ENCODE measurements at regions not wholly inside any gene's neighbourhood (a gene's known extent, or its start where the extent isn't known, plus 50 kb on each side); places are given as distances from the start of the nearest gene placed in this dataset.

DNA sequence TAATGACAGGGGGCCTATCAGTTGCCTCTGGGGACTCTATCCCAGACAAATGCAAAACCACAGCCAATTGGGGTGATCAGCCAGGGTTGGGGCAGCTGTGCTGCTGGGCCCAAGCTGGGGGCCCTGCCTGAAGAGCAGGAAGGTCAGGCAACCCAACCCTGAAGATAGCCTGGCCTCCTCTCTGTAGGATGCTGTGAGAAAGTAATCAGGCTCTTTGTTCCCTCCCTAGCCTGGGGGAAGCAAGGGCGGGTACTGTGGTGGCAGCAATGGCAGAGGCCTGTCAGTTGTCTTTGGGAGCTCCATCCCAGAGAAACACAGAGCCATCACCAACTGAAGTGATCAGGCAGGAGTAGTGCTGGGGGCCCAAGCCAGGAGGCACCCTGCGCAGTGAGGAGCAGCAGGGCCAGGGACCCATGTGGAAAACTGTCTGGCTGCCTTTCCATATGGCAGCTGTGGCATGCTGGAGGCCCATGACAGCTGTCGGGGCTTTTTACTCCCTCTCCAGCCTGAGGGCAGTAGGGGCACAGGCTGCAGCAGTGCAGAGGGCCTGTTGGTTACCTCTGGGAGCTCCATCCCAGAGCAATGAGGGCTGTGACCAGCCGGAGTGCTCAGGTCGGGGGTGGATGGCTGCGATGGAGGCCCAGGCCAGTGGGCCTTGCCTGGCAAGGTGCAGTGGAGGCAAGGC lies 73.6 kb upstream of the ATP12A start:
- H3K4me1 ChIP-seq (ENCODE audit: control insufficient read depth, insufficient read depth, low read length, poor library complexity, severe bottlenecking), result no peaks in the 10 kb centered on the region
- WGBS, 2 experiments (ENCODE audit: insufficient coverage in 2 of 2), result 90 to 95% methylated on average over 5 to 6 of the region's 6 CpGs
- H3K4me3 ChIP-seq (ENCODE audit: extremely low read depth, insufficient read depth, low read length, poor library complexity, severe bottlenecking), result no peak overlapping the region
- H3K36me3 ChIP-seq (ENCODE audit: control insufficient read depth, insufficient read depth, low read length), result no peaks in the 10 kb centered on the region
- no peaks in the 10 kb centered on the region for H3K9me3 ChIP-seq (ENCODE audit: control insufficient read depth, low read length)
- H3K27ac ChIP-seq (ENCODE audit: low read depth, low read length, severe bottlenecking), result no peak overlapping the region

DNA sequence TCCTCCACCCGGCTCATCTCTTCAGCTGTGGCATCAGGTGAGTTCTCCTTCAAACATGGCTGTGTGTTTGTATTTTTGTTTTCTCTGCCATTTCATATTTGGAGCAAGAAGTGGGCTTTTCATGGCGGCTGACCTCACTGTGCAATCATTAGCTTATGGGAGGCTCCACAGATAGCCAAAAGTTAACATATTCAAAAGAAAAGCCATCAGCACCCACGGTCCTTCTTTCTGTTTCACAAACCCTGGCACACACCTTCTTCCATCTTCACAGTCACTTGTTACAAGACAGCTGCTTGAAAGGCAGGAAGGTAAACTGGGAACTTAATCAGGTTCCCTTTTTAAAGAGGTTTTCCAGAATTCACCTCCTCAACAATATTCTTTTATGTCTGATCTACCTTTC lies 69.3 kb upstream of the ATP12A start:
- no peak overlapping the region for H3K27ac ChIP-seq (ENCODE audit: low read depth, low read length, severe bottlenecking)
- 60 to 79% methylated on average over 1 to 2 of the region's 3 CpGs for WGBS, 2 experiments (ENCODE audit: insufficient coverage in 2 of 2)

DNA sequence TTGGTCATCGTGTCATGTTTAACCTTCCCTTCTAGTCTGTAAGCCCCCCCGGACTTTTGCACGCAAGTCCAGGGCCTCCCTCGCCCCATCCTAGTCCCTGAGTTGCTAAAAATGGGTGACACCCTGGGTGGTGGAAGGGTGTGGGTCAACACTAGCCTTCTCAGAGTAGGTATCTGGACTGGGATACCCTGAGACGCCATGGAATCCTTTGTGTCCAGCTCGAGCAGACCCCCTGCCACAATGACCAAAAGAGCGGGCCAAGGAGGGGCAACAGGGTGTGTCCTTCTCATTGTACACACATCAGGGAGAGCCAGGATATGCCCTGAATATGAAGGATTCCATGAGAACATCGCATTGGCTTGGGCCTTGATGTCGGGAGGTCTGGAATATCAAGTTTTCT lies 67.5 kb upstream of the ATP12A start:
- Histone ChIP-seq H3K27ac (ENCODE audit: low read depth, low read length, severe bottlenecking) (no peak overlapping the region), H3K4me3 (ENCODE audit: extremely low read depth, insufficient read depth, low read length, poor library complexity, severe bottlenecking) (no peak overlapping the region), H3K36me3 (ENCODE audit: control insufficient read depth, insufficient read depth, low read length) (no peaks in the 10 kb centered on the region), H3K9me3 (ENCODE audit: control insufficient read depth, low read length) (no peaks in the 10 kb centered on the region), H3K4me1 (ENCODE audit: control insufficient read depth, insufficient read depth, low read length, poor library complexity, severe bottlenecking) (no peaks in the 10 kb centered on the region)
- 84 to 92% methylated on average over 7 to 8 of the region's 9 CpGs for WGBS, 2 experiments (ENCODE audit: insufficient coverage in 2 of 2)

More for the DNA sequence above, 69.3 kb upstream of the ATP12A start:
- Histone ChIP-seq H3K9me3 (ENCODE audit: control insufficient read depth, low read length) (no peaks in the 10 kb centered on the region), H3K4me1 (ENCODE audit: control insufficient read depth, insufficient read depth, low read length, poor library complexity, severe bottlenecking) (no peaks in the 10 kb centered on the region), H3K36me3 (ENCODE audit: control insufficient read depth, insufficient read depth, low read length) (no peaks in the 10 kb centered on the region), H3K4me3 (ENCODE audit: extremely low read depth, insufficient read depth, low read length, poor library complexity, severe bottlenecking) (no peak overlapping the region)

DNA sequence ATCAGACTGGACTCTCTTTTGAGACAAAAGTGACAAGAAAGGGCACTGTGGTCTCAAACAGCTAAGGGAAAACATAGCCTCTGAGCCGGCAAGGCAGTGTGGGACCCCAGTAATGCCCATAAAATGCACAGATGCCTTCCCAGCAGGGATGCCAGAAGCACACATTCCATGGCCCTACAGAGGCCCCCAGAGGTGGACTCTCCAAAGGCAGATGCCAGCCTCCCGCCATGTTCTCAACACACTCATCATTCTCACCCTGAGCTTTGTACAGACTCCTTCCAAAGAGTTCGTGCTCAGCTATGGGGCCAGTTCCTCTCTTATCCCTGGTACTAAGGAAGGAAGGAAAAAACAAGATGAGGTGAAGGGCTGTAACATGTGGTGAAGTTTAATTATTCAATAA lies 67.1 kb upstream of the ATP12A start:
- no peaks in the 10 kb centered on the region for H3K36me3 ChIP-seq (ENCODE audit: control insufficient read depth, insufficient read depth, low read length)
- no peaks in the 10 kb centered on the region for H3K9me3 ChIP-seq (ENCODE audit: control insufficient read depth, low read length)
- no peak overlapping the region for H3K27ac ChIP-seq (ENCODE audit: low read depth, low read length, severe bottlenecking)
- no peaks in the 10 kb centered on the region for H3K4me1 ChIP-seq (ENCODE audit: control insufficient read depth, insufficient read depth, low read length, poor library complexity, severe bottlenecking)
- H3K4me3 ChIP-seq (ENCODE audit: extremely low read depth, insufficient read depth, low read length, poor library complexity, severe bottlenecking), result no peak overlapping the region
- 67 to 100% methylated on average over 1 of the region's 3 CpGs for WGBS, 2 experiments (ENCODE audit: insufficient coverage in 2 of 2)

DNA sequence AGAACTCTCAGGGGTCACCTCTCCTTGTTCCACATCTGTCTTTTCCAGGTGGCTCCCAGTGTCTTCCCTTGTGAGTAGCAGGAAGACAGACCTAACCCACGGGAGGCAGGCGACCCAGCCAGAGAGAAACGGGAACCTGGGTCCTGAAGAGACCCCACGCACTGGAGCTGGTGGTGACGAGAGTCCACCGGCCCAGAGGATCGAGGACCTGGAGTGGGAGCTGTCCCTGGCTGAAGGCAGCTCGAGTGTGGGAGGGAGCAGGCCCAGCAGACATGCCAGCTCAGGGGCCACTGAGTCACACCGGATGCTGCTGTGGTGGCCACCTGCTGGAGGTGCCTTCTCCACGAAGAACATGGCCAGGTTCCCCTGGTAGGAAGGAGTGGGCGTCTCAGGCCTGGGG lies 66.5 kb upstream of the ATP12A start:
- H3K9me3 ChIP-seq (ENCODE audit: control insufficient read depth, low read length), result no peaks in the 10 kb centered on the region
- H3K36me3 ChIP-seq (ENCODE audit: control insufficient read depth, insufficient read depth, low read length), result no peaks in the 10 kb centered on the region
- H3K4me3 ChIP-seq (ENCODE audit: extremely low read depth, insufficient read depth, low read length, poor library complexity, severe bottlenecking), result no peak overlapping the region
- 85 to 95% methylated on average over 9 to 11 of the region's 11 CpGs for WGBS, 2 experiments (ENCODE audit: insufficient coverage in 2 of 2)
- no peak overlapping the region for H3K27ac ChIP-seq (ENCODE audit: low read depth, low read length, severe bottlenecking)
- H3K4me1 ChIP-seq (ENCODE audit: control insufficient read depth, insufficient read depth, low read length, poor library complexity, severe bottlenecking), result peaks cover 2% of the 10 kb centered on the region

- Histone ChIP-seq H3K4me3 (ENCODE audit: extremely low read depth, insufficient read depth, low read length, poor library complexity, severe bottlenecking) (no peak overlapping the region), H3K4me1 (ENCODE audit: control insufficient read depth, insufficient read depth, low read length, poor library complexity, severe bottlenecking) (peaks cover 4% of the 10 kb centered on the region), H3K9me3 (ENCODE audit: control insufficient read depth, low read length) (no peaks in the 10 kb centered on the region), H3K36me3 (ENCODE audit: control insufficient read depth, insufficient read depth, low read length) (no peaks in the 10 kb centered on the region), H3K27ac (ENCODE audit: low read depth, low read length, severe bottlenecking) (no peak overlapping the region)
- WGBS, 2 experiments (ENCODE audit: insufficient coverage in 2 of 2), result 90 to 93% methylated on average over 5 to 8 of the region's 15 CpGs
Observed at GRCh38 chr13:24614306-24615080, 65.7 kb upstream of the ATP12A start.

DNA sequence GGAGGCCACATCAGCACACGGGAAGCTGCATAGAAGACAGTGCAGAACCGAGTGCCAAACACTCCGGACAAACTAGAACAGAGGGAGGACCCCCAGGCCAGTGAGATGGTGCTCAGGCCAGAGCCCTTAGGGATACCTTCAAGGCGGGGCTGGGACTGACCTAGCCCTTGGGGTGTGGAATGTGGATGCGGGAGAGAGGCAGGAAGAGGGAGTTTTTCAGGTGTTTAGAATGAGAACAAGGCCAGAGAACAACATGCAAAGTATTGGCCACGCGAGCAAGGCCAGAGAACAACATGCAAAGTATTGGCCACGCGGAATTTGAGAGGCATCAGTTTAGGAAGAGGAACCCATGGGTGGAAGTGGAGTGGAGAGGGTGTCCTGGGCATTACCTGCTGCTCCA lies 65.1 kb upstream of the ATP12A start:
- 89 to 95% methylated on average over 9 of the region's 9 CpGs for WGBS, 2 experiments (ENCODE audit: insufficient coverage in 2 of 2)
- H3K4me1 ChIP-seq (ENCODE audit: control insufficient read depth, insufficient read depth, low read length, poor library complexity, severe bottlenecking), result peaks cover 4% of the 10 kb centered on the region
- H3K36me3 ChIP-seq (ENCODE audit: control insufficient read depth, insufficient read depth, low read length), result no peaks in the 10 kb centered on the region
- H3K27ac ChIP-seq (ENCODE audit: low read depth, low read length, severe bottlenecking), result no peak overlapping the region
- no peak overlapping the region for H3K4me3 ChIP-seq (ENCODE audit: extremely low read depth, insufficient read depth, low read length, poor library complexity, severe bottlenecking)
- H3K9me3 ChIP-seq (ENCODE audit: control insufficient read depth, low read length), result no peaks in the 10 kb centered on the region

DNA sequence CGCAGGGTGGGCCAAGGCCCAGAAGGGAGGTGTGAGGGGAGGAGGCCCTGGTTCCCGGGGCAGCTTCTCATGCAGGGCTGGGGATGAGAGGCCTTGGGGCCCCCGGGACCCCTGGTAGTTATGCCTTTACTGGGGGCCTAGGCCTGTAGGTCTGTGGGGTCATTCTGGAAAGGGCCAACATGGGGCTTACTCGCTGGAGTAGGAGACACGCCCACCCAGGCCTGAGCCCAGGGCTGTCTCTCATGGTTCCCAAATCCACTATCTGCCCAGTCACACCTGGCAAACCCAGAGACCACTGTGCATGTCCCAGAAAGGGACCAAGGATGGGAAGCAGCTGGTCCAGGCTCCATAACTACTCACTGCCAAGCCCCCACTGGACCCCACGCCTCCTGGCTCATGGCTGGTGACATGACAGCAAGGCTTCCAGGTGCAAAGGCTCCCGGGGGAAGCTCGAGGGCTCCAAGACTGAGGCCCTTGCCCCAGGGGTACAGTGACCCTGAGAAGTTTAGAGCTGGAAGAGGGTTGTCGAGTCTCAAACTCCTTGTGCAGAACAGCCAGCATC lies 64.2 kb upstream of the ATP12A start:
- no peak overlapping the region for H3K27ac ChIP-seq (ENCODE audit: low read depth, low read length, severe bottlenecking)
- H3K36me3 ChIP-seq (ENCODE audit: control insufficient read depth, insufficient read depth, low read length), result no peaks in the 10 kb centered on the region
- H3K4me3 ChIP-seq (ENCODE audit: extremely low read depth, insufficient read depth, low read length, poor library complexity, severe bottlenecking), result no peak overlapping the region
- H3K4me1 ChIP-seq (ENCODE audit: control insufficient read depth, insufficient read depth, low read length, poor library complexity, severe bottlenecking), result peaks cover 4% of the 10 kb centered on the region
- H3K9me3 ChIP-seq (ENCODE audit: control insufficient read depth, low read length), result no peaks in the 10 kb centered on the region
- 91 to 93% methylated on average over 7 to 8 of the region's 9 CpGs for WGBS, 2 experiments (ENCODE audit: insufficient coverage in 2 of 2)

DNA sequence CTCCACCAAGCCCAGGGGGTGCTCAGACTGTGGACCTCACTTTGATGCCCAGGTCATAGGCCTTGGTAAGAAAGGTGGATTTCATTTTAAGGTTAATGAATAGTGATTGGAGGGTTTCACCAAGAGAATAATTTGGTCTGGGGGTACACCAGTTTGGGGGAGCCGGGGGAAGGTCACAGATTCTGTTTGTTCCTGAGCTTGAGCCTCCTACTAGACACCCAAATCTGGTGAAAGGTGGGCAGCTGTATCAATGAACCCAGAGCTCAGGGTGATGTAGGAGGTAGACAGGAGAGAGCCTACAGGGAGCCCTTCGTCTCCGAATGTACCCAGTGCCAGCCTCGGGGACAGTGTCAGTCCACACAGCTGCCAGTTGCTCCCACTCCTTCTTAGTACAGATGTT lies 63.7 kb upstream of the ATP12A start:
- H3K36me3 ChIP-seq (ENCODE audit: control insufficient read depth, insufficient read depth, low read length), result no peaks in the 10 kb centered on the region
- H3K4me3 ChIP-seq (ENCODE audit: extremely low read depth, insufficient read depth, low read length, poor library complexity, severe bottlenecking), result no peak overlapping the region
- peaks cover 4% of the 10 kb centered on the region for H3K4me1 ChIP-seq (ENCODE audit: control insufficient read depth, insufficient read depth, low read length, poor library complexity, severe bottlenecking)
- H3K9me3 ChIP-seq (ENCODE audit: control insufficient read depth, low read length), result no peaks in the 10 kb centered on the region
- H3K27ac ChIP-seq (ENCODE audit: low read depth, low read length, severe bottlenecking), result no peak overlapping the region
- 90 to 100% methylated on average over 2 of the region's 4 CpGs for WGBS, 2 experiments (ENCODE audit: insufficient coverage in 2 of 2)

DNA sequence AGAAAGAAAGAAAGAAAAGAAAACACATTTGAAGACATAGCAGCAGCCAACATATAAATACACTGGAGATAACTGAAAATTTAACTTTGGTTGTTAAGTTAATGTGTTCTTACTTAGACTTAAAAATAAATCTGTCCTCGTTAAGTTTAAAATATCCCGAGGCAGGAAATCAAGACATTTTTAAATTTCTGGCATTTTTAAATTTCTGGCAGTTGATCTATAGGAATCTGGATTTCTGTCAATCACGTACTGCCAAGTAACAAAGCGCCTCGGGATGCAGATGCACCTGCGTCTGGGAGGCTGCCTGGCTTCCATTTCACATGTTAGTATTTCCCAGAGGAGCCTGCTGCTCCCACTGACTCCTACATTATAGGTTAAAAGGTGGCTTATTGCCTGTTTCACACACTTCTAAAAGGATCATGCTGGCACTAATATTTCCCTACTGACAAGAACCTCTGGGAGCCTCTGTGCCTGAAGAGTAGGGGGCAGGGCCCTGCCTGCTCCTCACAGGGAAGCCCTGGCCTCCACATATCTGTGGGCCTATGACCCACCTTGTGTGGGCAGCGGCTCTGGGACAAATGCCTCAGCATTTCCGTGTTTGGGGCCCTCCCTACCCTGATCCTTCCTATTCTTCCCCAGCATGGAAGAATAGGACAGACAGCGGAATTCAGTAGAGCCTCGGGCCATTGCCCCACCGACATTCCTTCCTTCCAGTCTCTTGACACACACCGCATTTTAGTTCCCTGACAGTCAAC lies 62.8 kb upstream of the ATP12A start:
- WGBS, 2 experiments (ENCODE audit: insufficient coverage in 2 of 2), result 80 to 93% methylated on average over 7 to 8 of the region's 12 CpGs

More for the DNA sequence above, 62.8 kb upstream of the ATP12A start:
- Histone ChIP-seq H3K27ac (ENCODE audit: low read depth, low read length, severe bottlenecking) (no peak overlapping the region), H3K4me1 (ENCODE audit: control insufficient read depth, insufficient read depth, low read length, poor library complexity, severe bottlenecking) (peaks cover 4% of the 10 kb centered on the region), H3K36me3 (ENCODE audit: control insufficient read depth, insufficient read depth, low read length) (no peaks in the 10 kb centered on the region), H3K4me3 (ENCODE audit: extremely low read depth, insufficient read depth, low read length, poor library complexity, severe bottlenecking) (no peak overlapping the region), H3K9me3 (ENCODE audit: control insufficient read depth, low read length) (no peaks in the 10 kb centered on the region)

Measured in mesodermal cell (in vitro differentiated cells).